Suprapubic skin (tissue), 4 donors: ENCODE measurements at regions not wholly inside any gene's neighbourhood (a gene's known extent, or its start where the extent isn't known, plus 50 kb on each side); places are given as distances from the start of the nearest gene placed in this dataset.

Experiments
- DNase-seq, 2 donors: peaks; one replicate each; pipeline ENCODE4 v3.0.0-alpha.2; 2019; ENCODE audit warnings: low spot score in 2 of 2
- H3K27ac ChIP-seq: fragments of 200-600 bp; sonication (generic); one replicate; pipeline ENCODE4 v1.5.1; 2019
- H3K27me3 ChIP-seq: fragments of 200-600 bp; sonication (generic); one replicate; pipeline ENCODE4 v1.5.1; 2019
- H3K36me3 ChIP-seq: fragments of 200-600 bp; sonication (generic); one replicate; pipeline ENCODE4 v1.5.1; 2019
- H3K4me1 ChIP-seq: fragments of 200-600 bp; sonication (generic); one replicate; pipeline ENCODE4 v1.5.1; 2019
- H3K4me3 ChIP-seq: fragments of 200-600 bp; sonication (generic); one replicate; pipeline ENCODE4 v1.5.1; 2019; ENCODE audit warnings: mild to moderate bottlenecking
- H3K9me3 ChIP-seq: fragments of 200-600 bp; sonication (generic); one replicate; pipeline ENCODE4 v1.5.1; 2019
- CTCF ChIP-seq, 2 donors: fragments of 200-600 bp in 1 of 2; fragments of 450-650 bp in 1 of 2; sonication (generic) in 1 of 2; IDR thresholded peaks; one replicate each; pipeline ENCODE4 v1.5.1; 2016 to 2019; ENCODE audit warnings: antibody characterized with exemption in 2 of 2, mild to moderate bottlenecking in 1 of 2, moderate library complexity in 1 of 2
- EP300 ChIP-seq: sonication (generic); formaldehyde crosslinking; IDR thresholded peaks from one replicate; pipeline ENCODE4 v1.6.1; 2017; ENCODE audit warnings: antibody characterized with exemption
- POLR2A ChIP-seq, 2 donors: fragments of 450-650 bp; IDR thresholded peaks; one replicate each; pipeline ENCODE4 v1.6.1; 2017; ENCODE audit warnings: antibody characterized with exemption in 2 of 2, mild to moderate bottlenecking in 2 of 2, moderate library complexity in 2 of 2
- POLR2AphosphoS5 ChIP-seq, 3 donors: sonication (generic); formaldehyde crosslinking; IDR thresholded peaks; one replicate each; pipeline ENCODE4 v1.6.1; 2017; ENCODE audit warnings: antibody characterized with exemption in 3 of 3
- WGBS: methylation state at CpG from one replicate; pipeline ENCODE4 v1.1.5; 2018; 5-methylcytosine and 5-hydroxymethylcytosine counted together

DNA sequence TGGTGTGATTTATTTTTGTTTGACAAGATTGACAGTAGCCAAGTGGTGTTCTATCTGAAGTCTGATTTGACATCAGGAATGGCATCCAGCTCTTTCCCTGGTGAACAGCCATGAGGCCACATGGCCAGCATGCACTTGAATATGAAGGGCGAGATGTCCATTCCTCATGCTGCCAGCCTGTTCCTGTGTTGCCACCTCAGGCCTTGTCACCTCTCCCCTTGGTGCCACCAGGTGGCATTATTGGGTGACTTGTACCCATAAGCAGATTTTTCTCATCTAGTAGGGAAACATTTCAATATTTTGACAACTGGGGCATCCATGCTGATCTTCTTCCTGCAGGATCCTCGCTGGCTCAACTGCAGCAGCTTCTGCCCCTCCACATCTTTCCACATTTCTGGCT lies 199.1 kb downstream of the ERMARD start:
- Histone ChIP-seq H3K4me1 (no peaks in the 10 kb centered on the region), H3K4me3 (no peak overlapping the region), H3K27me3 (no peaks in the 10 kb centered on the region), H3K36me3 (no peaks in the 10 kb centered on the region), H3K27ac (no peak overlapping the region), H3K9me3 (no peaks in the 10 kb centered on the region)
- DNase-seq: no peak
- TF ChIP-seq POLR2A (IDR thresholded peaks at IDR 0.05): no peak
- TF ChIP-seq EP300: no peak
- no peak for TF ChIP-seq POLR2AphosphoS5 (IDR thresholded peaks at IDR 0.05)
- no peak for TF ChIP-seq CTCF (IDR thresholded peaks at IDR 0.05)
- 67% methylated on average over 2 of the region's 2 CpGs for WGBS

GRCh38 chr6:169949511-169950097 lies 198.2 kb downstream of the ERMARD start:
- WGBS: 83% methylated on average over 6 of the region's 6 CpGs
- DNase-seq: no peak
- H3K27ac ChIP-seq: no peak overlapping the region
- H3K36me3 ChIP-seq: no peaks in the 10 kb centered on the region
- H3K4me1 ChIP-seq: no peaks in the 10 kb centered on the region
- no peak overlapping the region for H3K4me3 ChIP-seq
- no peaks in the 10 kb centered on the region for H3K27me3 ChIP-seq
- H3K9me3 ChIP-seq: no peaks in the 10 kb centered on the region
- TF ChIP-seq EP300 (no peak), CTCF (IDR thresholded peaks at IDR 0.05) (no peak), POLR2A (IDR thresholded peaks at IDR 0.05) (no peak), POLR2AphosphoS5 (IDR thresholded peaks at IDR 0.05) (no peak)

- no peak for DNase-seq
- no peak for TF ChIP-seq EP300
- TF ChIP-seq CTCF (IDR thresholded peaks at IDR 0.05): no peak
- no peak for TF ChIP-seq POLR2AphosphoS5 (IDR thresholded peaks at IDR 0.05)
- no peak for TF ChIP-seq POLR2A (IDR thresholded peaks at IDR 0.05)
- Histone ChIP-seq H3K36me3 (no peaks in the 10 kb centered on the region), H3K27me3 (no peaks in the 10 kb centered on the region), H3K4me1 (no peaks in the 10 kb centered on the region), H3K9me3 (peaks cover 3% of the 10 kb centered on the region), H3K4me3 (no peak overlapping the region), H3K27ac (no peak overlapping the region)
- 50% methylated on average over 1 of the region's 1 CpG for WGBS
These were observed 195.5 kb downstream of the ERMARD start for GRCh38 chr6:169946971-169947370.

GRCh38 chr6:169945117-169945516 lies 193.7 kb downstream of the ERMARD start:
- 87% methylated on average over 3 of the region's 3 CpGs for WGBS
- Histone ChIP-seq H3K27ac (no peak overlapping the region), H3K27me3 (no peaks in the 10 kb centered on the region), H3K36me3 (no peaks in the 10 kb centered on the region), H3K4me3 (no peak overlapping the region), H3K9me3 (peaks cover 3% of the 10 kb centered on the region), H3K4me1 (no peaks in the 10 kb centered on the region)
- no peak for DNase-seq
- TF ChIP-seq CTCF (IDR thresholded peaks at IDR 0.05) (no peak), EP300 (no peak), POLR2AphosphoS5 (IDR thresholded peaks at IDR 0.05) (no peak)

- Histone ChIP-seq H3K36me3 (no peaks in the 10 kb centered on the region), H3K27me3 (no peaks in the 10 kb centered on the region), H3K27ac (no peak overlapping the region), H3K4me1 (no peaks in the 10 kb centered on the region), H3K9me3 (peaks cover 3% of the 10 kb centered on the region), H3K4me3 (no peak overlapping the region)
- no peak for TF ChIP-seq POLR2A (IDR thresholded peaks at IDR 0.05)
- no peak for TF ChIP-seq EP300
- no peak for TF ChIP-seq POLR2AphosphoS5 (IDR thresholded peaks at IDR 0.05)
- no peak for TF ChIP-seq CTCF (IDR thresholded peaks at IDR 0.05)
- DNase-seq: no peak
These were observed 193.0 kb downstream of the ERMARD start for GRCh38 chr6:169944415-169944814.
